H1 (cell line): ENCODE measurements at regions not wholly inside any gene's neighbourhood (a gene's known extent, or its start where the extent isn't known, plus 50 kb on each side); places are given as distances from the start of the nearest gene placed in this dataset.

ENCODE experiments used
- BACH1 ChIP-seq: IDR thresholded peaks from 2 replicates; pipeline ENCODE4 v1.6.1; 2012; ENCODE audit warnings: low read length, improper control_type of control experiment
- CTBP2 ChIP-seq: IDR thresholded peaks from 2 replicates; pipeline ENCODE4 v1.7.0; 2011; ENCODE audit warnings: borderline replicate concordance, mild to moderate bottlenecking, moderate library complexity, mixed read lengths, low read length; ENCODE audit not compliant: insufficient read depth, insufficient read length
- HDAC2 ChIP-seq, 2 experiments: fragments of 300-600 bp in 1 of 2; sonication (generic) in 1 of 2; IDR thresholded peaks; 2 replicates each; pipeline ENCODE4 v1.6.1; 2011 to 2012; ENCODE audit warnings: low read depth in 2 of 2, low read length in 2 of 2, mild to moderate bottlenecking in 2 of 2, moderate library complexity in 2 of 2, borderline replicate concordance in 1 of 2, inconsistent platforms in 1 of 2
- RAD21 ChIP-seq, 2 experiments: IDR thresholded peaks in 1 of 2; conservative IDR thresholded peaks in 1 of 2; 2 replicates each; pipeline ENCODE4 v1.6.1; 2011; ENCODE audit warnings: low read depth in 2 of 2, low read length in 2 of 2, improper control_type of control experiment in 1 of 2, inconsistent platforms in 1 of 2, mild to moderate bottlenecking in 1 of 2, moderate library complexity in 1 of 2
- SP1 ChIP-seq: IDR thresholded peaks from 2 replicates; pipeline ENCODE4 v1.6.1; 2011; ENCODE audit warnings: low read depth, low read length
- SP4 ChIP-seq: IDR thresholded peaks from 2 replicates; pipeline ENCODE4 v1.6.1; 2012; ENCODE audit warnings: low read length, inconsistent platforms
- TF ChIP-seq, protein P1 (sequence below): IDR thresholded peaks from 2 replicates; pipeline ENCODE4 v1.6.1; 2011; ENCODE audit warnings: low read length, improper control_type of control experiment

DNA sequence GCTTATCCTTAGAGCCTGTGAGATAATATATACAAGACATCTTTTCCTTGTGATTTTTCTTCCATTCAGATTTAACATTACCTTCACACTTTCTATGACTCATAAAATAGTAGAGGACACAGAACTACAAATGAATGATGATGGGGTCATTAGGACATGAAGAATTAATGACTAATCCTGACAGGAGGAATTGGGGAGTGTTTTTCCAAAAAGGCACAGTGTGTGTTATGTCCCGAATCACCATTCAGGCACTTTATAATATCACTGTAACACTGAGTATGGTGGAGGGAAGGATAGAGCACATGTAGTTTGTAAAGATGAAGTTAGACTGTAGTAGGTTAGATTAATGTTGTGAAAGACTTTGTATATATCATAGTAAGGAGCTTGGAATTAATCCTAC is 391.3 kb downstream of the JRKL start (continued):
- TF ChIP-seq, protein P1, sequence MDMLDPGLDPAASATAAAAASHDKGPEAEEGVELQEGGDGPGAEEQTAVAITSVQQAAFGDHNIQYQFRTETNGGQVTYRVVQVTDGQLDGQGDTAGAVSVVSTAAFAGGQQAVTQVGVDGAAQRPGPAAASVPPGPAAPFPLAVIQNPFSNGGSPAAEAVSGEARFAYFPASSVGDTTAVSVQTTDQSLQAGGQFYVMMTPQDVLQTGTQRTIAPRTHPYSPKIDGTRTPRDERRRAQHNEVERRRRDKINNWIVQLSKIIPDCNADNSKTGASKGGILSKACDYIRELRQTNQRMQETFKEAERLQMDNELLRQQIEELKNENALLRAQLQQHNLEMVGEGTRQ = no peak
- TF ChIP-seq BACH1 = no peak
- no peak for TF ChIP-seq RAD21 (IDR thresholded peaks at IDR 0.05 in 1 of 2, conservative IDR thresholded peaks at IDR 0.05 in 1 of 2; ENCODE audit: low read depth in 2 of 2, low read length in 2 of 2)
- no peak for TF ChIP-seq CTBP2
- TF ChIP-seq HDAC2 (IDR thresholded peaks at IDR 0.05; ENCODE audit: borderline replicate concordance in 1 of 2, low read depth in 2 of 2, low read length in 2 of 2) = no peak
- no peak for TF ChIP-seq SP1
- no peak for TF ChIP-seq SP4
